Peyer's patch (tissue), 4 donors: ENCODE measurements at regions not wholly inside any gene's neighbourhood (a gene's known extent, or its start where the extent isn't known, plus 50 kb on each side); places are given as distances from the start of the nearest gene placed in this dataset.

ENCODE experiments used
- POLR2A ChIP-seq, 2 donors: fragments of 450-650 bp; IDR thresholded peaks; one replicate each; pipeline ENCODE4 v1.5.1; 2017; ENCODE audit warnings: antibody characterized with exemption in 2 of 2, mild to moderate bottlenecking in 2 of 2, moderate library complexity in 2 of 2
- TF ChIP-seq, protein P1 (sequence below), 6 experiments: fragments of 450-650 bp in 4 of 6; fragments of 200-600 bp in 2 of 6; sonication (generic) in 1 of 6; IDR thresholded peaks; one replicate each; pipeline ENCODE4 v1.5.1; 2017 to 2019; ENCODE audit warnings: antibody characterized with exemption in 6 of 6, mild to moderate bottlenecking in 3 of 6, moderate library complexity in 1 of 6

DNA sequence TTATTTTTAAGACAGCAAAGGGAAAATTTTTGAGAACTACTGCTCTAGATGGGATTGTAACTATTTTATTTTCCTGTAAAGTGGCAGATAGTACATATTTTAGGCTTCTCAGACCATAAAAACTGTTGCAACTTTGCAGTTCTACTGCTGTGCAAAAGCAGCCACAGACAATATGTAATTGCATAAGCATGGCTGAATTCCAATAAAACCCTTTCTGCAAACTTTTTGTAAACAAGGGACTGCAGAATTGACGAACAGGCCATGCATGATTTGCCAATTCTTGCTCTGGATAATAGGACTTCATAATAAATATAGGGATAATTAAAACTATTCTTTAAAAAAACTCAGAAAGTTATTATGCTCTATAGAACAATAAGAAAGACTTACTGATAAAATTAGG, 149.1 kb downstream of the SLITRK5 start:
- TF ChIP-seq, protein P1, sequence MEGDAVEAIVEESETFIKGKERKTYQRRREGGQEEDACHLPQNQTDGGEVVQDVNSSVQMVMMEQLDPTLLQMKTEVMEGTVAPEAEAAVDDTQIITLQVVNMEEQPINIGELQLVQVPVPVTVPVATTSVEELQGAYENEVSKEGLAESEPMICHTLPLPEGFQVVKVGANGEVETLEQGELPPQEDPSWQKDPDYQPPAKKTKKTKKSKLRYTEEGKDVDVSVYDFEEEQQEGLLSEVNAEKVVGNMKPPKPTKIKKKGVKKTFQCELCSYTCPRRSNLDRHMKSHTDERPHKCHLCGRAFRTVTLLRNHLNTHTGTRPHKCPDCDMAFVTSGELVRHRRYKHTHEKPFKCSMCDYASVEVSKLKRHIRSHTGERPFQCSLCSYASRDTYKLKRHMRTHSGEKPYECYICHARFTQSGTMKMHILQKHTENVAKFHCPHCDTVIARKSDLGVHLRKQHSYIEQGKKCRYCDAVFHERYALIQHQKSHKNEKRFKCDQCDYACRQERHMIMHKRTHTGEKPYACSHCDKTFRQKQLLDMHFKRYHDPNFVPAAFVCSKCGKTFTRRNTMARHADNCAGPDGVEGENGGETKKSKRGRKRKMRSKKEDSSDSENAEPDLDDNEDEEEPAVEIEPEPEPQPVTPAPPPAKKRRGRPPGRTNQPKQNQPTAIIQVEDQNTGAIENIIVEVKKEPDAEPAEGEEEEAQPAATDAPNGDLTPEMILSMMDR (IDR thresholded peaks at IDR 0.05), result no peak
- TF ChIP-seq POLR2A (IDR thresholded peaks at IDR 0.05), result no peak
